ENCODE measurements at regions not wholly inside any gene's neighbourhood (a gene's known extent, or its start where the extent isn't known, plus 50 kb on each side); places are given as distances from the start of the nearest gene placed in this dataset.
A peak's percentile ranks its signal among the peaks of the same experiment; 100 is the strongest.
"Not testable (repeated sequence)": the region's sequence is repeated elsewhere in the genome, so short reads cannot be mapped to it uniquely, and the experiment has no call there.

GRCh38 chr2:132255714-132256113, 94.0 kb upstream of the ANKRD30BL start:
- no peak for DNase-seq
- H3K9me3 ChIP-seq (ENCODE audit: control insufficient read depth in 2 of 3, low read length in 3 of 3), result no peaks in the 10 kb centered on the region
- no peaks in the 10 kb centered on the region for H3K4me1 Mint-ChIP-seq
- CTCF ChIA-PET, result no interaction called here
- H3K27me3 ChIP-seq (ENCODE audit: control insufficient read depth in 2 of 2, insufficient read depth in 2 of 2, low read length in 2 of 2), result no peaks in the 10 kb centered on the region
- peaks cover 10 to 25% (median 14%) of the 10 kb centered on the region in 5 donors for H3K27me3 Mint-ChIP-seq
- H3K9me3 Mint-ChIP-seq, result peaks cover 0 to 42% (median 12%) of the 10 kb centered on the region in 11 donors
- H3K4me3 Mint-ChIP-seq, result no peak overlapping the region
- no peaks in the 10 kb centered on the region for H3K36me3 ChIP-seq (ENCODE audit: control insufficient read depth in 2 of 3, insufficient read depth in 3 of 3, low read length in 3 of 3)
- H3K4me1 ChIP-seq (ENCODE audit: control insufficient read depth in 2 of 2, insufficient read depth in 2 of 2, low read length in 2 of 2), result no peaks in the 10 kb centered on the region
- no peak overlapping the region for H3K4me3 ChIP-seq (ENCODE audit: low read length)
- no peak for ATAC-seq
- POLR2A ChIA-PET, result no interaction called here
- no peak overlapping the region for H3K27ac Mint-ChIP-seq
- no peak overlapping the region for H3K27ac ChIP-seq (ENCODE audit: low read depth, low read length)
- intact Hi-C loops (cut with micrococcal nuclease), result no loop called here
- peaks cover 0 to 6% (median 3%) of the 10 kb centered on the region in 5 donors for H3K36me3 Mint-ChIP-seq

DNA sequence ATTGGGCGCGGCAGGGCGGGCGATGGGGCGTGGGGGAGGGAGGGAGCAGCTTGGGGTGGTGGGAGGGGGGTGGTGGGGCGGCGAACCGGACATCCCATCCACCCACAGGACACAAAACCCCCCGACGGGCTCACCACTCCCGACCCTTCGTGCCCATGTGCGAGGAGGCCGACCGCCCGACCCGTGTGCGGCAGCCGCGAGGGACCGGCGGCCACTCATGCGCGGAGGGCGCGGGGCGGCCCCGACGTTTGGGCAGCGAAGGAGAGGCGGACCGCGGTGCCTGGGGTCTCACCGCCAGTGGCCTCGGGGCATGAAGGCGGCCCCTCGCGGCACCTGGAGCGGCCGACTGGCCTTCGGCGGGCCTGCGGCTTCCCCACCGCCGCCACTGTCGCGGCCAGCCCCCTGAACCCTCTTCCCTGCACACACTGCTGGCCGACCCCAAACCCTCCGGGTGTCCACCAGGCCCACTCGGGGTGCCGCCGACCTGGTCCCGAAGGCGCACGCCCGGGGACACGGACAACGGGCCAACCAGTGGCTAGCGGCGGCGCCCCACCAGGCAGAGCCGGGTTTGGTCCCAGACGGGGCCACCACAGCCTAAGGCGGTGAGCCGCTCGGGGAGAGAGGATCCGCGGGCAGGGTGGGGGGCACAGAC, 94.6 kb upstream of the ANKRD30BL start:
- peaks cover 0 to 38% (median 12%) of the 10 kb centered on the region in 11 donors for H3K9me3 Mint-ChIP-seq
- H3K27me3 Mint-ChIP-seq, result peaks cover 10 to 25% (median 14%) of the 10 kb centered on the region in 5 donors
- ATAC-seq, result no peak
- H3K36me3 ChIP-seq (ENCODE audit: control insufficient read depth in 2 of 3, insufficient read depth in 3 of 3, low read length in 3 of 3), result no peaks in the 10 kb centered on the region
- CTCF ChIA-PET, result no interaction called here
- intact Hi-C loops (cut with micrococcal nuclease), result no loop called here
- no peaks in the 10 kb centered on the region for H3K27me3 ChIP-seq (ENCODE audit: control insufficient read depth in 2 of 2, insufficient read depth in 2 of 2, low read length in 2 of 2)
- H3K4me3 ChIP-seq (ENCODE audit: low read length), result no peak overlapping the region
- H3K9me3 ChIP-seq (ENCODE audit: control insufficient read depth in 2 of 3, low read length in 3 of 3), result no peaks in the 10 kb centered on the region
- no peak overlapping the region for H3K27ac ChIP-seq (ENCODE audit: low read depth, low read length)
- H3K36me3 Mint-ChIP-seq, result peaks cover 0 to 6% (median 3%) of the 10 kb centered on the region in 5 donors
- no peak overlapping the region for H3K27ac Mint-ChIP-seq
- POLR2A ChIA-PET, result no interaction called here
- DNase-seq, result no peak
- H3K4me1 ChIP-seq (ENCODE audit: control insufficient read depth in 2 of 2, insufficient read depth in 2 of 2, low read length in 2 of 2), result no peaks in the 10 kb centered on the region
- H3K4me1 Mint-ChIP-seq, result no peaks in the 10 kb centered on the region
- H3K4me3 Mint-ChIP-seq, result no peak overlapping the region

- H3K9me3 ChIP-seq (ENCODE audit: control insufficient read depth in 2 of 3, low read length in 3 of 3); ATAC-seq; CTCF ChIA-PET; H3K4me3 Mint-ChIP-seq; H3K4me3 ChIP-seq (ENCODE audit: low read length); H3K36me3 Mint-ChIP-seq; H3K4me1 ChIP-seq (ENCODE audit: control insufficient read depth in 2 of 2, insufficient read depth in 2 of 2, low read length in 2 of 2); H3K36me3 ChIP-seq (ENCODE audit: control insufficient read depth in 2 of 3, insufficient read depth in 3 of 3, low read length in 3 of 3); intact Hi-C loops (cut with micrococcal nuclease); DNase-seq; H3K27ac ChIP-seq (ENCODE audit: low read depth, low read length); H3K27ac Mint-ChIP-seq; H3K27me3 ChIP-seq (ENCODE audit: control insufficient read depth in 2 of 2, insufficient read depth in 2 of 2, low read length in 2 of 2); H3K4me1 Mint-ChIP-seq; POLR2A ChIA-PET: not testable (repeated sequence)
- H3K27me3 Mint-ChIP-seq, result peaks cover 10 to 25% (median 14%) of the 10 kb centered on the region in 5 donors
- H3K9me3 Mint-ChIP-seq, result peaks cover 0 to 35% (median 10%) of the 10 kb centered on the region in 11 donors
These were observed 95.2 kb upstream of the ANKRD30BL start for GRCh38 chr2:132256903-132257300.

DNA sequence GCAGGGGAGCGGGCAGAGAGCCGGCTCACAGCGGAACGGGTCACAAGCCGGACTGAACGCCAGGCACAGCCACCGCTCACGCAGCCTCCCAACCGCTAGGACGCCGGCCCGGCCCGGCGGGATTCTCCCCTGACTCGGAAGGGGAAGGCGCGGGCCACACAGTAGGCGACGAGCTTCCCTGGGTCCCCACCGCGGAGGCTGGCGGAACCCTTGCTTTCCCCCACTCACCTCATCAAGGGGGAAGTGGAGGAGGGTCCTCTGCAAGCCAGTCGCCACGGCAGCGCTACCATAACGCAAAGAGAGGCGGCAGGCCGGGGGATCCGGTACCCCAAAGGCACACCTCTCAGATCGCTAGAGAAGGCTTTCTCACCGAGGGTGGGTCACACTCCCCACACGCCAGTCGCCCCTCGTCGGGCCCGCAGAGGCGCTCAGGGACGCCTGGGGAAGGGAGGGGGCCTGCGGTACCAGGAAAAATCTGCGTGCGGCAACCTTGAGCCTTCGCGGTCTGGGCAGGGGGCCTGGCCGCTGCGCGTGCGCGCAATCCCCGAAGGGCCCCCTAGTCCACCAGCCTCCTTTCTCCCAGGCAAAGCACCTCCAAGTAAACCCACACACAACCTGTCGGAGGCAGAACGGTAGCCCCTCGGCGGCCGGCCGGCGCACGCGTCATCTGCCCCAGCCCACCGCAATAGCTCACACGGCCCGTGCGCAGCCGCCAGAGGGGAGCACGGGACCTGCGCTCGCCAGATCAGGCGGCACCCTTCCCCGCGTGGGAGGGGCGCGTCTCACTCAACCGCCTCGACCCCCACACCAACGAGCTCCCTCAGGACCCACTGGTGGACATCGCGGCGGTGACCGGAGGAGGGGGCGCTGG, 95.8 kb upstream of the ANKRD30BL start:
- H3K9me3 Mint-ChIP-seq, result peaks cover 0 to 33% (median 10%) of the 10 kb centered on the region in 11 donors
- ATAC-seq; POLR2A ChIA-PET; H3K4me1 ChIP-seq (ENCODE audit: control insufficient read depth in 2 of 2, insufficient read depth in 2 of 2, low read length in 2 of 2); H3K27me3 ChIP-seq (ENCODE audit: control insufficient read depth in 2 of 2, insufficient read depth in 2 of 2, low read length in 2 of 2); H3K4me3 Mint-ChIP-seq; H3K27ac Mint-ChIP-seq; H3K4me1 Mint-ChIP-seq; H3K36me3 Mint-ChIP-seq; H3K27ac ChIP-seq (ENCODE audit: low read depth, low read length); H3K36me3 ChIP-seq (ENCODE audit: control insufficient read depth in 2 of 3, insufficient read depth in 3 of 3, low read length in 3 of 3); H3K9me3 ChIP-seq (ENCODE audit: control insufficient read depth in 2 of 3, low read length in 3 of 3); DNase-seq; intact Hi-C loops (cut with micrococcal nuclease); H3K4me3 ChIP-seq (ENCODE audit: low read length): not testable (repeated sequence)
- peaks cover 10 to 25% (median 14%) of the 10 kb centered on the region in 5 donors for H3K27me3 Mint-ChIP-seq
- CTCF ChIA-PET, result interaction anchor here (0.5 kb wide), 1 partner anchor 20 kb away, joined by 4 read pairs; no protein-coding TSS in a partner anchor

DNA sequence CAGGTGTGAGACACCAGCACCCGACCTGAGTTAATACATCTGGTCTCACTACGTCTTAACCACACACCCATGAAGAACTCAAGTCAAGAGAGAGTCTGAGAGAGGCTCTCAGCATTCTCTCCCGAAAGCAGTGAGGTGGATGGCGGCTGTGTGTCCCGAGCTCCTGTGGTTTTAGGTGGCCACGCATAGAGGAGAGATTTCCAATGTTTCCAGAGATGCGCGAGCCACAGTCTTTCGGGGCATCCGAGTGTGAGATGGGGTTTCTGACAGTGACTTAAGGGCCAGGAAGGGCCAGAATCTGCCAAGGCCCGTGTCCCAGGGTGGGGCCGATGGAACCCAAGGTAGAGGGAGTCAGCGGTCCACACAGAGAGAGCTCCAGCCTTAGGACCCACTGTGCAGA, 97.5 kb upstream of the ANKRD30BL start:
- H3K27ac ChIP-seq (ENCODE audit: low read depth, low read length); H3K9me3 ChIP-seq (ENCODE audit: control insufficient read depth in 2 of 3, low read length in 3 of 3); CTCF ChIA-PET; intact Hi-C loops (cut with micrococcal nuclease); H3K4me1 Mint-ChIP-seq; DNase-seq; POLR2A ChIA-PET; H3K36me3 ChIP-seq (ENCODE audit: control insufficient read depth in 2 of 3, insufficient read depth in 3 of 3, low read length in 3 of 3); H3K4me3 ChIP-seq (ENCODE audit: low read length); H3K27me3 ChIP-seq (ENCODE audit: control insufficient read depth in 2 of 2, insufficient read depth in 2 of 2, low read length in 2 of 2); H3K4me1 ChIP-seq (ENCODE audit: control insufficient read depth in 2 of 2, insufficient read depth in 2 of 2, low read length in 2 of 2); ATAC-seq; H3K27ac Mint-ChIP-seq; H3K36me3 Mint-ChIP-seq: not testable (repeated sequence)
- peaks cover 0 to 29% (median 5%) of the 10 kb centered on the region in 11 donors for H3K9me3 Mint-ChIP-seq
- peak overlapping the region in 1 of 10 donors; percentile 27 for H3K4me3 Mint-ChIP-seq
- H3K27me3 Mint-ChIP-seq, result peaks cover 10 to 23% (median 14%) of the 10 kb centered on the region in 5 donors

DNA sequence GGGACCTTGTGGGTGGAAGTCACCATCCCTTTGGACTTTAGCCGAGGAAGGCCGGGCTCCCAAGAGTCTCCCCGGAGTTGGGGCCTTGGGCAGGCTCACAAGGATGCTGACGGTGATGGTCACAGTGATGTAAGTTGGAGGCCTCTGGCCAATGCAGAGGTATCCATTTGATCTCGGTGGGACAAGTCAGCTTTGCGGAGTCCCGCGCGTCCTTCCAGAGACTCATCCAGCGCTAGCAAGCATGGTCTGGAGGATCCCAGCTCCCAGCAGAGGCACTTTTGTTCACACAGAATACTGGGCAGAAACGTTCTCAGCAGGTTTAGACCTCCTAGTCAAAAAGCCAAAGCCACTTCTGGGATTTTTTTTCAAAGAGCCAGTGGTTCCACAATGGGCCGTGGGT, 103.8 kb upstream of the ANKRD30BL start:
- intact Hi-C loops (cut with micrococcal nuclease), result loop anchor here in 1 of 2 donors (5.0 to 10.0 kb wide), 4 partner anchors 282 to 1849 kb away; no protein-coding TSS in a partner anchor
- H3K27me3 Mint-ChIP-seq; H3K4me1 Mint-ChIP-seq; H3K27ac Mint-ChIP-seq; H3K27ac ChIP-seq (ENCODE audit: low read depth, low read length); H3K36me3 Mint-ChIP-seq; H3K4me1 ChIP-seq (ENCODE audit: control insufficient read depth in 2 of 2, insufficient read depth in 2 of 2, low read length in 2 of 2); DNase-seq; H3K9me3 ChIP-seq (ENCODE audit: control insufficient read depth in 2 of 3, low read length in 3 of 3); ATAC-seq; H3K9me3 Mint-ChIP-seq; POLR2A ChIA-PET; CTCF ChIA-PET; H3K4me3 Mint-ChIP-seq; H3K4me3 ChIP-seq (ENCODE audit: low read length); H3K36me3 ChIP-seq (ENCODE audit: control insufficient read depth in 2 of 3, insufficient read depth in 3 of 3, low read length in 3 of 3): not testable (repeated sequence)
- peaks cover 0 to 12% of the 10 kb centered on the region in 2 donors for H3K27me3 ChIP-seq (ENCODE audit: control insufficient read depth in 2 of 2, insufficient read depth in 2 of 2, low read length in 2 of 2)
